ENCODE measurements at regions not wholly inside any gene's neighbourhood (a gene's known extent, or its start where the extent isn't known, plus 50 kb on each side); places are given as distances from the start of the nearest gene placed in this dataset.

GRCh38 chr5:104213216-104213615, 650.6 kb upstream of the NUDT12 start:
- in situ Hi-C loops (cut with HindIII; ENCODE audit: low pct_unique_long_range_greater_than_20kb, low sequenced_read_pairs): no loop called here
- no peak for TF ChIP-seq JUND (IDR thresholded peaks at IDR 0.05; ENCODE audit: low read depth)
- no peak for DNase-seq (ENCODE audit: low read depth in 1 of 2, low spot score in 1 of 2)

- in situ Hi-C loops (cut with HindIII; ENCODE audit: low pct_unique_long_range_greater_than_20kb, low sequenced_read_pairs): no loop called here
- no peak for TF ChIP-seq JUND (IDR thresholded peaks at IDR 0.05; ENCODE audit: low read depth)
- DNase-seq (ENCODE audit: low read depth in 1 of 2, low spot score in 1 of 2): no peak
These were observed 637.2 kb upstream of the NUDT12 start for GRCh38 chr5:104199771-104200170.

- in situ Hi-C loops (cut with HindIII; ENCODE audit: low pct_unique_long_range_greater_than_20kb, low sequenced_read_pairs): no loop called here
- no peak for DNase-seq (ENCODE audit: low read depth in 1 of 2, low spot score in 1 of 2)
- no peak for TF ChIP-seq JUND (IDR thresholded peaks at IDR 0.05; ENCODE audit: low read depth)
These were observed 635.6 kb upstream of the NUDT12 start for GRCh38 chr5:104198156-104198555.

- in situ Hi-C loops (cut with HindIII; ENCODE audit: low pct_unique_long_range_greater_than_20kb, low sequenced_read_pairs): no loop called here
- no peak for DNase-seq (ENCODE audit: low read depth in 1 of 2, low spot score in 1 of 2)
- no peak for TF ChIP-seq JUND (IDR thresholded peaks at IDR 0.05; ENCODE audit: low read depth)
These were observed 627.3 kb upstream of the NUDT12 start for GRCh38 chr5:104189909-104190308.

- no peak for DNase-seq (ENCODE audit: low read depth in 1 of 2, low spot score in 1 of 2)
- no peak for TF ChIP-seq JUND (IDR thresholded peaks at IDR 0.05; ENCODE audit: low read depth)
- in situ Hi-C loops (cut with HindIII; ENCODE audit: low pct_unique_long_range_greater_than_20kb, low sequenced_read_pairs): no loop called here
These were observed 626.4 kb upstream of the NUDT12 start for GRCh38 chr5:104189031-104189430.

- in situ Hi-C loops (cut with HindIII; ENCODE audit: low pct_unique_long_range_greater_than_20kb, low sequenced_read_pairs): no loop called here
- no peak for DNase-seq (ENCODE audit: low read depth in 1 of 2, low spot score in 1 of 2)
These were observed 625.1 kb upstream of the NUDT12 start for GRCh38 chr5:104187656-104188055.

GRCh38 chr5:104186510-104186909, 623.9 kb upstream of the NUDT12 start:
- in situ Hi-C loops (cut with HindIII; ENCODE audit: low pct_unique_long_range_greater_than_20kb, low sequenced_read_pairs): no loop called here
- DNase-seq (ENCODE audit: low read depth in 1 of 2, low spot score in 1 of 2): no peak
- no peak for TF ChIP-seq JUND (IDR thresholded peaks at IDR 0.05; ENCODE audit: low read depth)

More at GRCh38 chr5:104187656-104188055, 625.1 kb upstream of the NUDT12 start:
- no peak for TF ChIP-seq JUND (IDR thresholded peaks at IDR 0.05; ENCODE audit: low read depth)

GRCh38 chr5:104186100-104186499, 623.5 kb upstream of the NUDT12 start:
- TF ChIP-seq JUND (IDR thresholded peaks at IDR 0.05; ENCODE audit: low read depth): no peak
- peak in 1 of 2 experiments; percentile 45 for DNase-seq (ENCODE audit: low read depth in 1 of 2, low spot score in 1 of 2)

GRCh38 chr5:104184264-104184663, 621.7 kb upstream of the NUDT12 start:
- no peak for DNase-seq (ENCODE audit: low read depth in 1 of 2, low spot score in 1 of 2)
- in situ Hi-C loops (cut with HindIII; ENCODE audit: low pct_unique_long_range_greater_than_20kb, low sequenced_read_pairs): no loop called here
- TF ChIP-seq JUND (IDR thresholded peaks at IDR 0.05; ENCODE audit: low read depth): no peak

More at GRCh38 chr5:104186100-104186499, 623.5 kb upstream of the NUDT12 start:
- in situ Hi-C loops (cut with HindIII; ENCODE audit: low pct_unique_long_range_greater_than_20kb, low sequenced_read_pairs): no loop called here

GRCh38 chr5:104178829-104179456, 616.4 kb upstream of the NUDT12 start:
- no peak for TF ChIP-seq JUND (IDR thresholded peaks at IDR 0.05; ENCODE audit: low read depth)
- in situ Hi-C loops (cut with HindIII; ENCODE audit: low pct_unique_long_range_greater_than_20kb, low sequenced_read_pairs): no loop called here
- DNase-seq (ENCODE audit: low read depth in 1 of 2, low spot score in 1 of 2): peak; percentile 29 to 71

- no peak for TF ChIP-seq JUND (IDR thresholded peaks at IDR 0.05; ENCODE audit: low read depth)
- in situ Hi-C loops (cut with HindIII; ENCODE audit: low pct_unique_long_range_greater_than_20kb, low sequenced_read_pairs): no loop called here
- no peak for DNase-seq (ENCODE audit: low read depth in 1 of 2, low spot score in 1 of 2)
These were observed 615.5 kb upstream of the NUDT12 start for GRCh38 chr5:104178066-104178465.

- no peak for DNase-seq (ENCODE audit: low read depth in 1 of 2, low spot score in 1 of 2)
- TF ChIP-seq JUND (IDR thresholded peaks at IDR 0.05; ENCODE audit: low read depth): no peak
- in situ Hi-C loops (cut with HindIII; ENCODE audit: low pct_unique_long_range_greater_than_20kb, low sequenced_read_pairs): no loop called here
These were observed 615.1 kb upstream of the NUDT12 start for GRCh38 chr5:104177651-104178050.

- TF ChIP-seq JUND (IDR thresholded peaks at IDR 0.05; ENCODE audit: low read depth): no peak
- in situ Hi-C loops (cut with HindIII; ENCODE audit: low pct_unique_long_range_greater_than_20kb, low sequenced_read_pairs): no loop called here
- DNase-seq (ENCODE audit: low read depth in 1 of 2, low spot score in 1 of 2): no peak
These were observed 610.4 kb upstream of the NUDT12 start for GRCh38 chr5:104172976-104173375.
